NCI-H1694 treated with DMSO at 0.1 percent for 48 hours (cell line): ENCODE measurements at regions not wholly inside any gene's neighbourhood (a gene's known extent, or its start where the extent isn't known, plus 50 kb on each side); places are given as distances from the start of the nearest gene placed in this dataset.

Experiments used
- DNase-seq: peaks from one replicate; lab custom pipeline; 2025; lab: John Stamatoyannopoulos, UW

- no peak for DNase-seq
Measured at GRCh38 chr4:74642006-74642405, 152.3 kb downstream of the BTC start.

- DNase-seq = no peak
Measured at GRCh38 chr4:74649193-74649592, 145.1 kb downstream of the BTC start.

- no peak for DNase-seq
Measured at GRCh38 chr4:74651198-74651597, 143.1 kb downstream of the BTC start.

GRCh38 chr4:74653331-74654229 lies 140.7 kb downstream of the BTC start:
- DNase-seq = no peak

GRCh38 chr4:74654230-74654681 lies 140.1 kb downstream of the BTC start:
- DNase-seq = no peak

GRCh38 chr4:74656596-74656995 lies 137.7 kb downstream of the BTC start:
- DNase-seq = no peak

GRCh38 chr4:74658116-74658515 lies 136.2 kb downstream of the BTC start:
- no peak for DNase-seq

GRCh38 chr4:74659576-74660411 lies 134.5 kb downstream of the BTC start:
- no peak for DNase-seq

GRCh38 chr4:74660866-74661265 lies 133.5 kb downstream of the BTC start:
- no peak for DNase-seq

GRCh38 chr4:74661427-74662201 lies 132.7 kb downstream of the BTC start:
- DNase-seq = no peak

GRCh38 chr4:74663631-74664030 lies 130.7 kb downstream of the BTC start:
- no peak for DNase-seq

GRCh38 chr4:74665346-74665745 lies 129.0 kb downstream of the BTC start:
- no peak for DNase-seq

- DNase-seq = no peak
Measured at GRCh38 chr4:74665876-74666275, 128.4 kb downstream of the BTC start.

GRCh38 chr4:74667438-74667837 lies 126.9 kb downstream of the BTC start:
- DNase-seq = no peak

- DNase-seq = no peak
Measured at GRCh38 chr4:74667944-74668343, 126.4 kb downstream of the BTC start.

GRCh38 chr4:74669702-74670101 lies 124.6 kb downstream of the BTC start:
- DNase-seq = no peak

GRCh38 chr4:74670583-74670982 lies 123.7 kb downstream of the BTC start:
- no peak for DNase-seq

GRCh38 chr4:74671080-74671698 lies 123.1 kb downstream of the BTC start:
- DNase-seq = peak; percentile 22

- no peak for DNase-seq
Measured at GRCh38 chr4:74674750-74675149, 119.6 kb downstream of the BTC start.

GRCh38 chr4:74675673-74676279 lies 118.5 kb downstream of the BTC start:
- peak; percentile 4 for DNase-seq
